NT2/D1 (cell line): ENCODE measurements at regions not wholly inside any gene's neighbourhood (a gene's known extent, or its start where the extent isn't known, plus 50 kb on each side); places are given as distances from the start of the nearest gene placed in this dataset.

Experiments used
- YY1 ChIP-seq: IDR thresholded peaks from 2 replicates; pipeline ENCODE4 v1.6.1; 2011; ENCODE audit not compliant: insufficient read length, insufficient read depth
- ZNF274 ChIP-seq: IDR thresholded peaks from 2 replicates; pipeline ENCODE4 v1.6.1; 2011; ENCODE audit warnings: mild to moderate bottlenecking, low read depth, low read length

- TF ChIP-seq YY1, result no peak
- no peak for TF ChIP-seq ZNF274
These were observed 103.7 kb upstream of the TGFBR2 start for GRCh38 chr3:30502742-30503073.
